Skeletal muscle satellite cell (primary cell): ENCODE measurements at regions not wholly inside any gene's neighbourhood (a gene's known extent, or its start where the extent isn't known, plus 50 kb on each side); places are given as distances from the start of the nearest gene placed in this dataset.
"Not testable (repeated sequence)": the region's sequence is repeated elsewhere in the genome, so short reads cannot be mapped to it uniquely, and the experiment has no call there.

Source experiments
- H3K27me3 ChIP-seq: 2 replicates; pipeline ENCODE4 v1.7.0; 2013; ENCODE audit warnings: low read length; ENCODE audit not compliant: control insufficient read depth, insufficient read depth
- H3K36me3 ChIP-seq: 2 replicates; pipeline ENCODE4 v1.7.0; 2013; ENCODE audit warnings: mild to moderate bottlenecking, control low read depth, low read length; ENCODE audit not compliant: insufficient read depth
- H3K4me1 ChIP-seq: 2 replicates; pipeline ENCODE4 v1.7.0; 2013; ENCODE audit warnings: low read length; ENCODE audit not compliant: control insufficient read depth, insufficient read depth
- H3K4me2 ChIP-seq: 2 replicates; pipeline ENCODE4 v1.7.0; 2013; ENCODE audit warnings: mild to moderate bottlenecking, low read length
- H3K4me3 ChIP-seq: 2 replicates; pipeline ENCODE4 v1.7.0; 2013; ENCODE audit warnings: low read length
- H3K9ac ChIP-seq: 2 replicates; pipeline ENCODE4 v1.7.0; 2013; ENCODE audit warnings: mild to moderate bottlenecking, low read depth, low read length, moderate library complexity
- H3K9me3 ChIP-seq: replicated peaks from 2 replicates; pipeline ENCODE4 v1.7.0; 2013; ENCODE audit warnings: mild to moderate bottlenecking, control low read depth, low read length

- Histone ChIP-seq H3K9me3 (no peaks in the 10 kb centered on the region), H3K9ac (no peak overlapping the region), H3K4me3 (no peak overlapping the region), H3K36me3 (no peaks in the 10 kb centered on the region), H3K4me1 (no peaks in the 10 kb centered on the region), H3K4me2 (no peak overlapping the region), H3K27me3 (peaks cover 4% of the 10 kb centered on the region)
These were observed 487.0 kb upstream of the PTCHD4 start for GRCh38 chr6:48597951-48598350.

- Histone ChIP-seq H3K4me3 (no peak overlapping the region), H3K4me1 (no peaks in the 10 kb centered on the region), H3K36me3 (no peaks in the 10 kb centered on the region), H3K4me2 (no peak overlapping the region), H3K9me3 (no peaks in the 10 kb centered on the region), H3K9ac (no peak overlapping the region), H3K27me3 (peaks cover 4% of the 10 kb centered on the region)
These were observed 485.8 kb upstream of the PTCHD4 start for GRCh38 chr6:48596830-48597229.

GRCh38 chr6:48591158-48591557 is 480.2 kb upstream of the PTCHD4 start:
- not testable (repeated sequence) for H3K27me3 ChIP-seq, H3K4me2 ChIP-seq, H3K9me3 ChIP-seq, H3K4me3 ChIP-seq, H3K4me1 ChIP-seq, H3K9ac ChIP-seq, H3K36me3 ChIP-seq

DNA sequence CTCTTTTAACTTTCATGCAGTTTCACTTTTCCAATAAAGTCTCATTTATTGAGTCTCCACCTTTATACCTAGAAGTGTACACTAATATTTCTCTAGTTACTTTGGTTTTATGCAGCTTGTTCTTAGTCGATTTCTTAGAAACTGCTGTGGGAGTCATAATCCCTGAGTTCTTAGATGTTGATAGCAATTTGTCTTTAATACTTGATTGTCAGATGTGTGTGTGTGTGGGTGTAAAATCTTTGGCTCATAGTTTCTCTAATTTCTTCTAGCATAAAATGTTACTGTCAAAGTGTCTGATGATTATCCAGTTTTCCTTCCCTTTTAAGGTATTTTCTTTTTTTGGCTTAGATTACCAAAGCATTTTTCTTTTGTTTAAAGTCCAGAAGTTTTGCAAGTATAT is 473.8 kb upstream of the PTCHD4 start:
- H3K4me1 ChIP-seq: no peaks in the 10 kb centered on the region
- H3K9ac ChIP-seq: no peak overlapping the region
- no peaks in the 10 kb centered on the region for H3K27me3 ChIP-seq
- H3K4me3 ChIP-seq: no peak overlapping the region
- no peak overlapping the region for H3K4me2 ChIP-seq
- H3K9me3 ChIP-seq: no peaks in the 10 kb centered on the region
- H3K36me3 ChIP-seq: no peaks in the 10 kb centered on the region

GRCh38 chr6:48570656-48571055 is 459.7 kb upstream of the PTCHD4 start:
- H3K4me2 ChIP-seq: no peak overlapping the region
- H3K9ac ChIP-seq: no peak overlapping the region
- H3K4me1 ChIP-seq: no peaks in the 10 kb centered on the region
- no peaks in the 10 kb centered on the region for H3K36me3 ChIP-seq
- no peaks in the 10 kb centered on the region for H3K9me3 ChIP-seq
- H3K27me3 ChIP-seq: peaks cover 3% of the 10 kb centered on the region
- no peak overlapping the region for H3K4me3 ChIP-seq

GRCh38 chr6:48568856-48569255 is 457.9 kb upstream of the PTCHD4 start:
- no peaks in the 10 kb centered on the region for H3K36me3 ChIP-seq
- H3K9me3 ChIP-seq: no peaks in the 10 kb centered on the region
- no peak overlapping the region for H3K4me3 ChIP-seq
- H3K4me2 ChIP-seq: no peak overlapping the region
- H3K4me1 ChIP-seq: no peaks in the 10 kb centered on the region
- H3K27me3 ChIP-seq: peaks cover 3% of the 10 kb centered on the region
- no peak overlapping the region for H3K9ac ChIP-seq

- Histone ChIP-seq H3K4me3 (no peak overlapping the region), H3K27me3 (peaks cover 3% of the 10 kb centered on the region), H3K4me2 (no peak overlapping the region), H3K9me3 (no peaks in the 10 kb centered on the region), H3K4me1 (no peaks in the 10 kb centered on the region), H3K9ac (no peak overlapping the region), H3K36me3 (no peaks in the 10 kb centered on the region)
These were observed 456.0 kb upstream of the PTCHD4 start for GRCh38 chr6:48567016-48567415.

DNA sequence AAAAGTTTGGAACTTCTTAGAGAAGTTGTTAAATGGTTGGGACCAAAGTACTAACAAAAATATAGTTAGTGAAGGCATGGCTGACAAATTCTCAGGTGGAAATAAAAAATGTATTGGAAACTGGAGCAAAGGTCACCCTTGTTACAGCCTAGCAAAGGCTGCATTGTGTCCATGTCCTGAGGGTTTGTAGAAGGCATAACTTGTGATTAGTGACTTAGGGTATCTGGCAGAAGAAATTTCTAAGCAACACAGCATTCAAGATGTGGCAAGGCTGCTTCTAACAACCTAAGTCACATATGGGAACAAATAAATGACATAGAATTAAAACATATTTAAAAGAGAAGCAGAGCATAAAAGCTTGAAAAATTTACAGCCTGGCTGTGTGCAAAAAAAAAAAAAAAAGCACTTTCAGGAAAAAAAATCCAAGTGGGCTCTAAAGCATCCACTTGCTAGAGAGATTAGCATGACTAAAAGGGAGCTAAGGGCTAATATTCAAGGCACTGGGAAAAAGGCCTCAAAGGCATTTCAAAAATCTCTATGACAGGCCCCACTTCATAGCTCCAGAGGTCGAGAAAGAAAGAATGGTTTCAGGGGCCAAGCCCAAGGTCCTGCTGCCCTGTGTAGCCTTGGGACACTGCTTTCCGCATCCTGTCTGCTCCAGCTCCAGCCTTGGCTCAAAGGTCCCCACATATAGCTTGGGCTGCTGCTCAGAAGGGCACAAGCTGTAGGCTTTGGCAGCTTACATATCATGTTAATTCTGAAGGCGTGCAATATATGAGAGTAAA is 453.2 kb upstream of the PTCHD4 start:
- Histone ChIP-seq H3K4me3 (no peak overlapping the region), H3K36me3 (no peaks in the 10 kb centered on the region), H3K4me2 (no peak overlapping the region), H3K4me1 (no peaks in the 10 kb centered on the region), H3K9ac (no peak overlapping the region), H3K9me3 (no peaks in the 10 kb centered on the region), H3K27me3 (no peaks in the 10 kb centered on the region)

DNA sequence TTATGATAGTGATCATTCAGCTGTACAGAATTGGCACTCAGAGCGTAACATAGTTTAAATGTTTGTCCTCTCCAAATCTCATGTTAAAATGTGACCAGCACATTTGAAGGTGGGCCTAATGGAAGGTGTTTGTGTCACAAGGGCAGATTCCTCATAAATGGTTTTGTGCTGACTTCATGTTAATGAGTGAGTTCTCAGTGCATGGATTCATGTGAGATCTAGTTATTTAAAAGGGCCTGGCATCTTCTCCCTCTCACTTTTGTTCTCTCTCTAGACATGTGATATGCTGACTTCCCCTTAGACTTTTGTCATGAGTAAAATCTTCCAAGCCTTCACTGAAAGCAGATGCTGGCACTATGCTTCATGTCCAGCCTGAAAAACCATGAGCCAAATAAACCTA is 452.4 kb upstream of the PTCHD4 start:
- no peak overlapping the region for H3K4me3 ChIP-seq
- no peak overlapping the region for H3K4me2 ChIP-seq
- no peaks in the 10 kb centered on the region for H3K27me3 ChIP-seq
- H3K36me3 ChIP-seq: no peaks in the 10 kb centered on the region
- no peaks in the 10 kb centered on the region for H3K4me1 ChIP-seq
- H3K9me3 ChIP-seq: no peaks in the 10 kb centered on the region
- no peak overlapping the region for H3K9ac ChIP-seq

- H3K4me1 ChIP-seq: no peaks in the 10 kb centered on the region
These were observed 449.4 kb upstream of the PTCHD4 start for GRCh38 chr6:48560408-48560807.

GRCh38 chr6:48553467-48554189 is 442.6 kb upstream of the PTCHD4 start:
- Histone ChIP-seq H3K36me3 (no peaks in the 10 kb centered on the region), H3K9me3 (no peaks in the 10 kb centered on the region), H3K27me3 (no peaks in the 10 kb centered on the region), H3K9ac (no peak overlapping the region), H3K4me2 (no peak overlapping the region), H3K4me1 (no peaks in the 10 kb centered on the region), H3K4me3 (no peak overlapping the region)

More at GRCh38 chr6:48560408-48560807, 449.4 kb upstream of the PTCHD4 start:
- H3K4me3 ChIP-seq: no peak overlapping the region
- no peaks in the 10 kb centered on the region for H3K27me3 ChIP-seq
- no peak overlapping the region for H3K4me2 ChIP-seq
- H3K9ac ChIP-seq: no peak overlapping the region
- no peaks in the 10 kb centered on the region for H3K36me3 ChIP-seq
- no peaks in the 10 kb centered on the region for H3K9me3 ChIP-seq

DNA sequence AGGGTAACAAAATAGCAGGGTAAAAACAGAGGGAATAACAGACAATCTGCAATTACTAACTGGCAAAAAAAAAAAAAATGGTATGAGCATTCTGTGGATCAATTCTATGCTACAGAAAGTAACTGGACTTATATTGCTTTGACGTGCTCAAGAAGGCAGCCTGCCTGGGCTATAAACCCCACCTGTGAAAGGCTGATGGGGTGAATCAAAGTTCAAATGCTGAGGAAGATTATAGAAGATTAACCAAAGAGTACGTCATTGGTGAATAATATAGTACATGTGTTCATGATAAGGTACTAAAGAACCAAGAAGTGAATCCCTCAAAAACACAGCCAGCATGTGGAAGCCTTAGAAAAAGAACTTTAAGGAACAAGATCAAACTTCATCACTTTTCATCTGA is 441.9 kb upstream of the PTCHD4 start:
- Histone ChIP-seq H3K4me1 (no peaks in the 10 kb centered on the region), H3K4me2 (no peak overlapping the region), H3K36me3 (no peaks in the 10 kb centered on the region), H3K27me3 (no peaks in the 10 kb centered on the region), H3K9ac (no peak overlapping the region), H3K9me3 (no peaks in the 10 kb centered on the region), H3K4me3 (no peak overlapping the region)
